ENCODE measurements at regions not wholly inside any gene's neighbourhood (a gene's known extent, or its start where the extent isn't known, plus 50 kb on each side); places are given as distances from the start of the nearest gene placed in this dataset.

DNA sequence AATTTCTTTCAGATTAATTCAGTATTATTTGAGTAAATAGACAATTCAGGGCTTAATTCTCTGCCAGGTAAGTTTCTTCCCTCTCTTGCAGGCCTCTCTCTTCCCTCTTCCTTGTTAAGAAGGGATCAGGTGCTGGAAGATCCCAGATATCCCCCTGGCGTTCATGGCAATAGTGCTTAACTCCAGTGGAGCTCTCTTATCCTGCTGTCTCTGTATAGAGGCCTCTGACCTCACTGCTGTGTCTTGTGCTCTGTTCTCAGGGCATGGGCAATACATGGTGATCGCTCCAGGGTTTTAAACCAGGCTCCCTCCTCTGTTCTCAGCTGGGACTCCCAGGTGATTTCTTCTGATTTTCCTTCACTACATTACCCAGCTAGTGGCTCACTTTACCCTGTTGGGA lies 226.8 kb downstream of the MC4R start:
- DNase-seq (ENCODE audit: low read depth, low spot score) = no peak

DNA sequence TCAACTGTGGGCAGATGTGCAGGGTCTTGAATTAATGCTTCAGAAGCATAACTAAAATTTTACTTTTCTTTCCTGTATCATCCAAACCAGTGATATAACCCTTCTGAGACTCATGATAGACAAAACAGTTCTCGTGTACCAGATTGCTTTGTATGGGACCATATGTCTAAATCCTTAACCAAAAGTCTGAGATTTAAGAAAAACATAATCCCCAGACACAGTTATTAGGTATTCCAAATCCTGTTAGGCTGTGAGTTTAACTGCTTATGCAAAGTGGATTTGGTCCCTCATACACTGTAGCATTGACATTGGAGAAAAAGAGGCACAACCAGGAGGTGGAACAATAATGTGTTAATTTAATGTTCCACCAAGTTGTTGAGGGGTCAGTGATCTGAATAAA lies 235.0 kb downstream of the PMAIP1 start:
- no peak for DNase-seq (ENCODE audit: low read depth, low spot score)

DNA sequence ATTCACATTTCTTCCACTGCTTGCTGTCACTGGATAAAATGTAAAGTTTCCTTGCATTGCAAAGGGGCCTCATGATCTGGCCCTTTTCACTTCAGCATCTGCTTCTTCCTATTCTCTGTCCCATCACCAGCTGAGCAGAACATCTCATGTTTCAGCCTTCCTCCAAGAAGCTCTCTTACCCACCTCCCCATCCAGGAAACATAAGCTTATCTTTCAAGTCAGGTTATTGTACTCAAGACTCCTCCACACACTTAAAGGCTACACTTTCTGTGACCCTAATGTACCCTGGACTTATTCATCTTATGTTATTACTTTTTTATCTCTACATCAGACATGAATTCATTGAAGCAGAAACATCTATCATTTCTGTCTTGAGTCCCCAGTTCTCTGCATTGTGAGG lies 230.5 kb downstream of the PMAIP1 start:
- DNase-seq (ENCODE audit: low read depth, low spot score) = no peak

DNA sequence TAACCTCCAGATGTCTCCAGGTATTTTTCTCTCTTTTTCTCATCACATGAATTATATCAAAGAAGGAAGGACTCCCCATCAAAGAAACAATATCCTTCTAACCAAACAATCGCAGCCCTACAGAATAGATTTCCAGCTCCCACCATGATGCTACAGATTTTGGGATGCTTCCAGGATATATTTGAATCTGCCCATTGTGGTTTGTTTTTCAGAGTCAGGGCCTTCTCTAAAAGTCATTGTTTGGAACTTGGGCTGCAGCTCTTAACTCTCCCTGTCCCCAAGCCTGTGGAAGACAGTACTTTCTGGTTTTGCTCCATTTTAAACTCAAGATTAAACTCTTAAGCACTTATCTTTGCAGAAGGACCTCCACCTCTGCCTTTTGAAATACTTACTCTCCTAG lies 223.2 kb downstream of the PMAIP1 start:
- no peak for DNase-seq (ENCODE audit: low read depth, low spot score)

DNA sequence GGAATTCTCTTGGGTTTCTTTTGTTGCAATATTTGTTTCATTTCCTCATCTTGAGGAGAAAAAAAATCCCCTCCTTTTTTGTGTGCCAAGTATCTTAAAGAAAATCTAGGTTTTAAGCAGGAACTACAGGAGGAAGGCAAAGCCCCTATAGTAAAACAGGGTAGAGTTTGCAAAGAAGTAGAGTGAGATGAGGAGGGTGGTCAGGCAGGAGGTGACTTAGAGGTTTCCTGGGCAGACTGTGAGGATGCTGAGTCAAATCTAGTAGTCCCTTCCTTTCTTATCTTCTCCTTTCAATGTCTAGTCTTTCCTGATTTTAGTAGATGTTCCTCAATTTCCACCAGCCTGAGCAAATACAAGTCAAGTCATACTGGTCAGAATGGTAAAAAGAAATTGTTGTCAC lies 222.5 kb downstream of the PMAIP1 start:
- no peak for DNase-seq (ENCODE audit: low read depth, low spot score)

DNA sequence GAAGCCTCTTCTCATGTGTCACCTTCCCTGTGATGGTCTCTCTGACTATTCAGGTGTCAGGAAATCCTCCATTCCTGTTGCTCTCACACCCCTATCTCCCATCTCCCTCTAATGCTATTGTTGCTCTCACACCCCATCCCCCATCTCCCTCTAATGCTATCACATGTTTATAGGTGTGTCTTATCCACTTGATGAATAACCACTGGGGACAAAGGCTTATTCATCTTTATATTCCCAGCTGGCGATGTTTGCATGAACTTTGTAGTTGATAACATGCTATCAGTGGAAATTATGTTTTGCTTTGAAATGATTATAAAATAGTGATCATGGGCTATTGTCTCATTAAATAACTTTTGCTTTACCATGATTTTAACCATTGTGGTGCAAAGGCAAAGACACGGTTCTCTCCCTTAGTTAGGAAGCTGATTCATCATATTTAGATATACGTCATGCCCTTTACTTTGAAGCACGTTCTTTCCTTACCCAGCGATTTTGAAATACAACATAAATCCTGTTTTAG lies 220.5 kb downstream of the PMAIP1 start:
- DNase-seq (ENCODE audit: low read depth, low spot score) = no peak

DNA sequence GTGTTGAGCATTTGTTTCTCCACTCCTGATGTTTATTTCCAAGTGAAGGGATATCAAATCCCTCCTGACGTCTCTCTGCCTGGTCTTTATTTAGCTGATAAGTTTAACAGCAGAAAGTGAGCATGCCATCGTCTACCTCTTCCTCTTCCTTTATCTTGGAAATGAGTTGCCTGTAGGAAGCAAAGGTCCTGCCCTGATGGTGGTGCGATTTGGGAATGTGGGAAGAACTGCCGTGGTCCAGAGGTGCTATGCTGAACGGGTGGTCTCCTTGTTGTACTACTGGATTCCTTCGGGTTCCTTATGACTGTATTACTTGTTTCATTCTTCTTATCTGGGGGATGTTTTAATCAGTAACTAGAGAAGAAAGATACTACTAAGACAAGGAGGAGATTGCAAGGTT lies 217.5 kb downstream of the PMAIP1 start:
- no peak for DNase-seq (ENCODE audit: low read depth, low spot score)

DNA sequence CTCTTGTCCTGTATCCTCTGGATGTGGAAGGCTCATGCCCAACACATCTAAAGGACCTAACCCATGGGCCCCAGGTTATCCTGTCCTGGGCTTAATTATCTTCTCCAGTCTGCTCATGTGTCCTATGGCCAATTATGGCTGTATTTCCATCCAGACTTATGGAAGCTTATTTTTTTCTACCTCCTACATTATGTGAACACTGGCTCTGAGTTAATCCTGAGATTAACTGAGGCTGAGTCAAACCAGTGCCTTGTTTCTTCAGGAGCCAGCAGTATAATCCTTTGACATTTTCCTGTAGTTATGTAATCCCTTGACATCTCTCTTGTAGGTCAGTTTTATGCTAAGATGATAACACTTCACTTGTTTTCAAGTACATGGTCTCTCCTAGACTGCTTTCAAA lies 213.6 kb downstream of the PMAIP1 start:
- DNase-seq (ENCODE audit: low read depth, low spot score) = no peak

DNA sequence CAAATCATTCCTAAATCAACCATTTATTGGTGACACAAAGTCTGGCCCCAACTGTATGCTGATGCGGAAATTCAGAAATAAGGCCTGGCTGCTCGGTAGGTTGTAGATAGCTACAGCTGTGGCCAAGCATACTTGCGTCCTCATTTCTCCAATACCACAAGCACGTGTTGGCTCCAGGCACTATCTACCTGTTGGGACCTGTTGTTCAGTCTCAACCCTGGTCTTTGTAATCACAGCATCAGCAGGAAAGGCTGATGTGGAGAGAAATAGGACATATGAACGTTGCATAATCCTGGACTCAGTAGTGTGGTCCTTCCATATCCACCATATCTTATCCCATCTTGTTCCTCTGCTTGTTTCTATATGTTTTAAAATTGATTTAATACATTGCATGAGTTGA lies 212.6 kb downstream of the PMAIP1 start:
- no peak for DNase-seq (ENCODE audit: low read depth, low spot score)

DNA sequence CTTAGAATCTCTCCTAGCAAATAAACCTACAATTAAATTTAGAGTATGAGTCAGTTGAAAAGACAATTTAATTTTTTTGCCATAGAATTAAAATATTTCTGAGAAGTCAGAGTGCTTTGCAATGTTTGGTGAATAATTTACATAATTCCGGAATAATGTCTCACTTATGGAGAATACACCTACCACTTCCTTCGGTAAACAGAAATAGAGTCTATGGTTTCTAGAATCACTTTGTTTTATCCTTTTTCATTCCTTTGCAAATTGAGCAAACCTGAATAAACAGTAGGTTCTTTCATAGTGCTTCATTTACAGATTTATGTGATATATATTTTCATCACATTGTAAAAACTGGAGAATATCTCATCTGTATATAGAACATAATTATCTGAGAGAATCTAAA lies 211.7 kb downstream of the PMAIP1 start:
- DNase-seq (ENCODE audit: low read depth, low spot score) = no peak

DNA sequence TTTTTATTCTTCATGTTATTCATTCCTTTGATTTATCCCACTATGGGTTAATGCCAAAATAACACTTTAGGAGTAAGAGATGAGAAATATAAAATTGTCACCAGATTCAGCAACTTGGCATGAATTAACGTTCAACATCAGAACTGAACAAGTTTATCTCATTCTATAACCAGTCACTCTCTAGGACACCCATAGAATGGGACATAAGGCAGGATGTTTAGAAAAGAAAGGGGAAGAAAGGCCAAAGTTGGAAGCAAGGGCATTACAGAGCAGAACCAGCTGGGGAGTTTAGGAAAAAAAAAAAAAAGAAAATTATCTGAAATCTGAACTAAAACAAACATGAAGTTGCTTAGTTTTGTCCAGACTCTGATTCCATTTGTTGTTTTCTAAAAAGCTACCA lies 211.0 kb downstream of the PMAIP1 start:
- no peak for DNase-seq (ENCODE audit: low read depth, low spot score)

DNA sequence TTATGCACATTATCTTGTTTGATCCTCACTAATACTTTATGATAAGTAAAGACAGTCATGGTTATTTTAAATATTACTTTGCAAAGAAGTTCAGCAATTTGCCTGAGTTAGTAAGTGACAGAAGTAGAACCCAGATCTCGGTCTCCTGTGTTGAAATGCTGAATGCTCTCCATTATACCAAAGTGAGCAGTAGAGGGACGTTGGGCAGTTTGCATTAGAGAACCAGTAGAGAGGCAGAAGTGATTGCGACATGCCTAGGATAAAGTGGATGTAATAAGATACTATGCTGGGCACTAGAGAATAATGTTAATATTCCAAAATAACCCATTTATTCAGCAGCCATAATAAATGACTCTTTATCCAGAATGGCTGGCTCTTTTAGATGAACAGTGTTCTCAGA lies 201.0 kb downstream of the PMAIP1 start:
- no peak for DNase-seq (ENCODE audit: low read depth, low spot score)

DNA sequence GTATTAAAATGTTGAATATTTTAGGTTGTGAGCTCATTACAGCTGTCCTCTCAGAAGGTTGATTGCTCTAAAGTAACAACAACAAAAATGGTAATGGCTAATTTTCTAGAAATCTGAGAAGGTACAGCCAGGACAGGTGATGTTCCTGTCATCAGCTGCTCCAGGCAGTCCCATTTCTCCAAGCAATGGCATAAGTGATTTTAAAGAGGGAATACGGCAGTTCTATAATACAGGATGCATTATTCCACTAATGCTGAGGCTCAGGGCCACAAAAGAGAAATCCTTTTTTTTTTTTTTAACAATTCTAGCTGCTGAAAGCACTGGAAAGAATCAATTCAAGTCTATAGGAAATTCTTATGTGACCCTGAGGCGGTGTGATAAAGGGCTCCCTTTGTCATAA lies 199.9 kb downstream of the PMAIP1 start:
- no peak for DNase-seq (ENCODE audit: low read depth, low spot score)

DNA sequence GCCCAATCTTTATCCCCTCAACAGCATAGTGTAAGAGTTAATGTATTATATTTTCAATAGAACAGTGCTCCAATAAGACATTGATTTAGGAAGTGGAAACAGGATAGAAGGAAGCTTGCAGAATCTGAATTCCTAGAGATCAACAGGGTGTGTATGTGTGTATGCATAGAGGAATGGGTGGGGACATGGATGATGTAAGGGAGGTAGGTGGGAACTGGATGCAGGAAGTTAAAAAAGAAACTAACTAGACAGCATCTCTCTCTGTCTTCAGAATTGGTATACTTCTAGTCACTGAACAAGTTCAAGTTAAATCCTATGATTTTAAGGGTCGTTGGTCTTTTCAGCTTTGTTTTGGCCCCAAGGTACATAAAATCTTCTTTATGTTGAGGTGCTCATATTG lies 196.6 kb downstream of the PMAIP1 start:
- no peak for DNase-seq (ENCODE audit: low read depth, low spot score)

DNA sequence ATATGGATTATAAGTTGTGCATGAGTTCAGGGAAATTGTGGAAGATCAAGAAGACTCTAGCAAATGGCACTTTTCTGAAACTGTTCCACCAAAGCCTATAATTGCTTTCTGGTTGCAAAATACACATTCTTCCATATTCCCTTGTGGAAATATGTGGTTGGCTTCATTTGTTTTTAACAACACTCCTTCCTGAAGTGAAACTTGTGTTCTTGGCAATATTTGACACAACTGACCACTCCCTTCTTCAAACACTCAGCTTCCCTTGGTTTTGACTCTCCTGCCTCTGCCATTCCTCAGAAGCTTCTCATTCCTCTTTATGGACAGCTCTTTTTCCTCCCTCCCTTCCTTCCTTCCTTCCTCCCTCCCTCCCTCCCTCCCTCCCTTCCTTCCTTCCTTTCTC lies 192.3 kb downstream of the PMAIP1 start:
- DNase-seq (ENCODE audit: low read depth, low spot score) = no peak

DNA sequence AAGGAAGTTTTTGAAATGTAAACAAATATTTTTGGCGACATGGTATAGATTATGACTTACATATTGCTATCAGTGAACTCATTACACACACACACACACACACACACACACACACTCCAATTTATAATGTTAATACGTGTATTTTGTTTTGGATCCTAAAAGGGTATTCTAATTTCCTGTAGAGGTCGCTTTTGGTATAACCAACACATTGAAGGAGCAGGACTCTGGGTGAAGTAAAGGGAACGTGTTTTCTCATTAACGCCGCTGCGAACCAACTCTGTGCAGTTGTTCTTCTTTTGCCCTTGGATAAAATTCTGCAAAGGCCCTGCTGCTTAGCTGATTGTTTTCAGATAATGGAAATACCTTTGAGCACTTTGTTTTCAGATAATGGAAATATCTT lies 190.4 kb downstream of the PMAIP1 start:
- DNase-seq (ENCODE audit: low read depth, low spot score) = no peak

DNA sequence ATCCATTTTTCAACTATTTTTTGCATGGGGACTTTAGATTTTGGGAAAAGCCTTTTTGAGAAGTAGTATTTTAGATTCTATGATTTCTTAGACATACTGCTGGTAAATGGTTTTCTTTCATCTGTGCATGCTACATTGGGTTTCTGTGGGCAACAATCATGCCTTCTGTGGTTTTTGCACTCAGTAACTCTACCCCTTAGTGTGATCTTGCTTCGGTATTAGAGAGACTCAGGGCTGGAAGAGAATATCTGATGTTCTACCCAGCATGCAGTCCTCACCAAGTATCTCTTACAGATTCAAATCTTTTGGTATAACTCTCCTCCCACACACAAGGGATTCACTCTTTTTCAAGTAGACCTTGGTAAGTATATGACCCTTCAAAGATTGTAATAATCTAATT lies 183.0 kb downstream of the PMAIP1 start:
- DNase-seq (ENCODE audit: low read depth, low spot score) = no peak

DNA sequence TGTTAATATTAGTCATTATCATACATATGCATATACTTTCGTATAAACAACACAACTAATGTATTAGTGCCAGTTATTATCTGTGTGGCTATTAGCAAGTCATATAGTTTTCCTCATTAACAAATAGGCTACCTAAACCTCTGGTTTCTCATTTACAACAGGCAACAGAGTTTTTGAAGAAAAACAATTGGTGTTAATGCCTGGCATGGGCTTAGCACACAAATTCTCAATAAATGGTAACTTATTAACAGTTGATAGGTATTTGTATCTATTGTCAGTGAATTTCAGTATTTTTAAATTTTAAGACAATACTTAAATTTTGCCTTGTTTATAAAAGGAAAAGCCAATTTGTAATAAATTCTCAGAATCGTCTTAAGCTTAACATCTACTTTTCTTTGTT lies 182.5 kb downstream of the PMAIP1 start:
- no peak for DNase-seq (ENCODE audit: low read depth, low spot score)

DNA sequence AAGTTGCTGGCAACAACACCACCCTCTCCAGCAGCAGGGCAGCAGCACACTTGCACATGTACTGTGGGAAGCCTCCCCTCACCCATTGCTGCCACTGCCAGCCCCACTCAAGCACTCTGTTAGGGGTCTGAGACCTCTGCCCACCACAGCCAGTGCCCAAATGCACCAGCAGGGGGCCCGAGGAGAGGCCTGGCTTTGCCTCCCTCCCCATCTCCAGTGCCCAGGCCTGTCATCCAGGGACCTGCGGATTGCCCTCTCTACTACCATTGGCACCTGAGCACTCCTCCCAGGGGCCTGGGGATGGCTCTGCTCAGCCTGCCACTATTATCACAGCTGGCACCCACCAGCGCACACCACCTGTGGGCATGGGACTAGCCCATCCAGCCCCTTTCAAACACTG lies 175.7 kb downstream of the PMAIP1 start:
- no peak for DNase-seq (ENCODE audit: low read depth, low spot score)

DNA sequence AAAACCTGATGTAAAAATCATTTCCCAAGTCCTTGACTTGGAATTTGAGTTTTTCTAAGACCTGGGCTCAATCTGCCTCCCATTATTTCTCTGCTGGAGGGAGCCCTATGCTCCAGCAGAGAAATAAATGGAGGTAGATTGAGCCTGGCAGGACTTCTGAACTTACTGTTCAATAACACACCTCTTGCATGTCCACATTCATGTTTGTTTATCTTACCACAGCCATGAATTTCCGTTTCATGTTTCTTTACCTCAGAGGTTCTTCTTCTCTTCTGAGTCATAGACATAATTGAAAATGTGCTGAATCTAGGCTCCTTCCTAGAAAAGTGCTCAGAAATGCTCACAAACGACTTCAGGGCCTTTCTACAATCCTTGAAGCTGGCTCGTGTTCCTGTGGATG lies 170.8 kb downstream of the PMAIP1 start:
- DNase-seq (ENCODE audit: low read depth, low spot score) = peak; percentile 65

DNA sequence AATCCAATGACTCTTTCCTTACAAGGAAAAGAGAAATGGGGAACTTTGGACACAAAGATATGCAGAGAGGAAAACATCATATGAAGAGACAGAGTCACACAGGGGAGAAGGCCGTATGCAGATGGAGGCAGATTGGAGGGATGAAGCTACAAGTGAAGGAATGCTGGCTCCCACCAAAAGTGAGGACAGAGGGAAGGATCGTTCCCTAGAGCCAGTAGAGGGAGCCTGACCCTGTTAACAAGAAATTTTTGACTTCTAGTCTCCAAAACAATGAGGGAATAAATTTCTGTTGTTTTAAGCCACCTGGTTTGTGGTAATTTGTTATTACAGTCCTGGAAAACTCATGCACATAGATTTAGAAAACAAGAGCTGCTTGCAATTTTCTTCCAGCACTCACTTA lies 169.3 kb downstream of the PMAIP1 start:
- no peak for DNase-seq (ENCODE audit: low read depth, low spot score)

DNA sequence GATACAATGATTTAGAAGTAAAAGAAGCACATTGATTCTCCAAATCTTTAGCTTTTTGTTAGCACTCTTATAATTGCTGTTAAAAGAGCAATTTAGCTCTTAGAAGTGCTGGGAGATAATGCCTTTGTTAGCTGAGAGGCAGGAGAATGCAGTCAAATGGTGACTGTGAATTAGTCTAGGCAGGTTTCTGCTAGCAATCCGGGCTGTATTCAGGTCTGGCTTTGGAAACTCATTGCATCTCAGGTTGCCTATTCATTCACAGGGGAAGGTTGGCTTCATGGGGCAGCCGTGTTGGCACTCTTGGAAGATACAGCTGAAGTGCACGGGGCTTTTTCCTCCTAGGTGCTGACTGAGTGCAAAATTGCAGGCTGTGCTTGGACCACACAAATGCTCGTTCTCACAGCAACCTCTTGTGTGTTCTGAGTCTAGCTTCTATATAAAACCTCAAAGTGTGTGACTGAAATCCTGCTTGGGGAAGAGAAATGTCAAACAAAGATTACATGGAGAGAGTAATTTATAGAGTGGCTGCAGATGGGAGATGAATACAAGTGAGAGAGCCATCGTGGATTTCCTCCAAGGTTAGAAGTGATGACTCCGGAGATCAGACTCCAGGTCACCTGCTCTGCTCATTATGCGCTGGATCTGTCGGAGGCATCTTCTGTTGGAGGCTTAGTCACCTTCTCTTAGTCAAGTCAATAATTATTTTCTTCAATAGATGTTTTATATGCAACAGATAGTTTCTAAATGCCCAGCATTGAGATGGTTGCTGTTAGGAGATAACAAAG lies 167.8 kb downstream of the PMAIP1 start:
- DNase-seq (ENCODE audit: low read depth, low spot score) = no peak

DNA sequence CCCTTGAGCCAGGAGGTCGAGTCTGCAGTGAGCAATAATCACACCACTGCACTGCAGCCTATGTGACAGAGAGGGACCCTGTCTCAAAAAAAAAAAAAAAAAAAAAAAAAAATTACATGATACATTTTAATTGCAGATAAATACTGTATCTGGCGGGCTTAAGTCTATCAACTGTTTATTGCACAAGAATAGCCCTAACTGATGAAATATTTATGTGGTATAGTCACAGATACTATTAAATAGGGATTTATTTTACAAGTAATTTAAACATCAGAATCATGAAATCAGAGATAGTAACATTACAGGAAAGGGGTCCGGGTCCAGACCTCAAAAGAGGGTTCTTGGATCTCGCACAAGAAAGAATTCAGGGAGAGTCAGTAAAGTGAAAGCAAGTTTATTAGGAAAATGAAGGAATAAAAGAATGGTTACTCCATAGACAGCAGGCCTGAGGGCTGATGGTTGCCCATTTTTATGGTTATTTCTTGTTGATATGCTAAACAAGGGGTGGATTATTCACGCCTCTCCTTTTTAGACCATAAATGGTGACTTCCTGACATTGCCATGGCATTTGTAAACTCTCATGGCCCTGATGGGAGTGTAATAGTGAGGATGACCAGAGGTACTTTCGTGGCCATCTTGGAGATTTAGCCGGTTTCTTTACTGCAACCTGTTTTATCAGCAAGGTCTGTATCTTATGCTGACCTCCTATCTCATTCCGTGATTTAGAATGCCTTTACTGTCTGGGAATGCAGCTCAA lies 166.6 kb downstream of the PMAIP1 start:
- no peak for DNase-seq (ENCODE audit: low read depth, low spot score)
